GM18507 (cell line): ENCODE measurements at regions not wholly inside any gene's neighbourhood (a gene's known extent, or its start where the extent isn't known, plus 50 kb on each side); places are given as distances from the start of the nearest gene placed in this dataset.
"Not testable (repeated sequence)": the region's sequence is repeated elsewhere in the genome, so short reads cannot be mapped to it uniquely, and the experiment has no call there.

Experiments used
- DNase-seq: peaks from one replicate; pipeline ENCODE4 v3.0.0; 2011; ENCODE audit warnings: low read depth; ENCODE audit not compliant: insufficient read length; ENCODE audit errors: extremely low spot score
- FAIRE-seq: peaks from 2 replicates; lab custom pipeline; 2011; peaks lifted over from hg19 to GRCh38; lab: Jason Lieb, UNC

- no peak for FAIRE-seq
- DNase-seq, result no peak
Observed at GRCh38 chrX:68983004-68983857, 154.4 kb downstream of the EFNB1 start.

GRCh38 chrX:68982476-68982875 is 153.7 kb downstream of the EFNB1 start:
- DNase-seq (no peak), FAIRE-seq (no peak)

- FAIRE-seq, result no peak
Observed at GRCh38 chrX:68980906-68981616, 152.2 kb downstream of the EFNB1 start.

GRCh38 chrX:68978655-68979054 is 149.8 kb downstream of the EFNB1 start:
- DNase-seq, result no peak

More at GRCh38 chrX:68980906-68981616, 152.2 kb downstream of the EFNB1 start:
- DNase-seq, result no peak

GRCh38 chrX:68978255-68978654 is 149.4 kb downstream of the EFNB1 start:
- FAIRE-seq, result no peak

More at GRCh38 chrX:68978655-68979054, 149.8 kb downstream of the EFNB1 start:
- no peak for FAIRE-seq

GRCh38 chrX:68953331-68953730 is 124.5 kb downstream of the EFNB1 start:
- DNase-seq (no peak), FAIRE-seq (no peak)

More at GRCh38 chrX:68978255-68978654, 149.4 kb downstream of the EFNB1 start:
- no peak for DNase-seq

- not testable (repeated sequence) for FAIRE-seq, DNase-seq
Observed at GRCh38 chrX:68951942-68952619, 123.3 kb downstream of the EFNB1 start.

- DNase-seq (no peak), FAIRE-seq (no peak)
Observed at GRCh38 chrX:68950937-68951336, 122.1 kb downstream of the EFNB1 start.

- no peak for FAIRE-seq
- DNase-seq, result no peak
Observed at GRCh38 chrX:68947882-68948605, 119.2 kb downstream of the EFNB1 start.

GRCh38 chrX:68945603-68946228 is 116.9 kb downstream of the EFNB1 start:
- FAIRE-seq, result no peak

GRCh38 chrX:68945081-68945602 is 116.3 kb downstream of the EFNB1 start:
- FAIRE-seq (no peak), DNase-seq (no peak)

More at GRCh38 chrX:68945603-68946228, 116.9 kb downstream of the EFNB1 start:
- no peak for DNase-seq

GRCh38 chrX:68944211-68944610 is 115.4 kb downstream of the EFNB1 start:
- no peak for FAIRE-seq
- DNase-seq, result no peak

- FAIRE-seq (no peak), DNase-seq (no peak)
Observed at GRCh38 chrX:68942840-68943239, 114.0 kb downstream of the EFNB1 start.

GRCh38 chrX:68942104-68942503 is 113.3 kb downstream of the EFNB1 start:
- no peak for DNase-seq
- FAIRE-seq, result no peak

- no peak for DNase-seq
- no peak for FAIRE-seq
Observed at GRCh38 chrX:68941385-68941952, 112.6 kb downstream of the EFNB1 start.

GRCh38 chrX:68940601-68941000 is 111.8 kb downstream of the EFNB1 start:
- FAIRE-seq, result no peak
- DNase-seq, result no peak

GRCh38 chrX:68939868-68940267 is 111.0 kb downstream of the EFNB1 start:
- no peak for DNase-seq
- FAIRE-seq, result no peak

- FAIRE-seq, result no peak
- no peak for DNase-seq
Observed at GRCh38 chrX:68938244-68939004, 109.6 kb downstream of the EFNB1 start.
